Upper lobe of right lung (tissue), 1 donor: ENCODE measurements at regions not wholly inside any gene's neighbourhood (a gene's known extent, or its start where the extent isn't known, plus 50 kb on each side); places are given as distances from the start of the nearest gene placed in this dataset.

Experiments
- ATAC-seq: fragments of 200-7000 bp; cut with Tn5 transposase; one replicate; pipeline ENCODE4 v1.9.1; 2020; ENCODE audit warnings: mild to moderate bottlenecking, moderate library complexity
- DNase-seq: peaks from one replicate; pipeline ENCODE4 v3.0.0-alpha.2; 2020
- H3K27ac ChIP-seq: fragments of 200-600 bp; one replicate; pipeline ENCODE4 v1.8.0; 2022
- H3K27me3 ChIP-seq: fragments of 200-600 bp; one replicate; pipeline ENCODE4 v1.8.0; 2022; ENCODE audit warnings: mild to moderate bottlenecking
- H3K36me3 ChIP-seq: fragments of 200-600 bp; one replicate; pipeline ENCODE4 v1.8.0; 2022
- H3K4me1 ChIP-seq: fragments of 200-600 bp; one replicate; pipeline ENCODE4 v1.8.0; 2022
- H3K4me3 ChIP-seq: fragments of 200-600 bp; one replicate; pipeline ENCODE4 v1.8.0; 2022; ENCODE audit warnings: mild to moderate bottlenecking
- H3K9me3 ChIP-seq: fragments of 200-600 bp; one replicate; pipeline ENCODE4 v1.8.0; 2022
- intact Hi-C: fragments of 100-400 bp; cut with DNase I; formaldehyde crosslinking; loops from one replicate; pipeline ENCODE4 v1.11.0; 2022
- TF ChIP-seq, protein P1 (sequence below): fragments of 200-600 bp; IDR thresholded peaks from one replicate; pipeline ENCODE4 v1.8.0; 2022; ENCODE audit warnings: antibody characterized with exemption
- donor health status: DM: no; HTN: yes; CAD: no; lungs with severe emphysema.

DNA sequence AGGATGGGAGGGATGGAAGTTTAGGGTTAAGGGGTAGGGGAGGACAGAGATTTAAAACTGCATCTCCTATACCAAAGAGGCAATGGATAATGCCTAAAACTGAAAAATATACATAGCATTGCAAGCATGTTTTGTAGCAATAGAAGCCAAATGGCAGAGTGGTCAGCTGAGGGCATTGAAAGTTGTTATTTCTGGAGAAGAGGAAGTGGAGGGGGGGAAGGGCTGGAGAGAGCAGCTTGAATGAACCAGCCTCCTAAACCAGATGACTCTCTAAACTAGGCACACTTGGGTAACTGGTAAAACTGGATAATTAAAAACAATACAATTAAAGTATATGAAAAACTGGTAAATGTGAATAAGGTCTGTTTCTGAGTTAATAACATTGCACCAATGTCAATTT lies 70.3 kb upstream of the TP53I11 start:
- Histone ChIP-seq H3K36me3 (no peaks in the 10 kb centered on the region), H3K27ac (peak overlapping the region; percentile 44), H3K4me1 (peaks cover 20% of the 10 kb centered on the region), H3K9me3 (no peaks in the 10 kb centered on the region), H3K4me3 (no peak overlapping the region), H3K27me3 (no peaks in the 10 kb centered on the region)
- no peak for DNase-seq
- intact Hi-C loops = no loop called here
- peak; percentile 56 for ATAC-seq
- TF ChIP-seq, protein P1, sequence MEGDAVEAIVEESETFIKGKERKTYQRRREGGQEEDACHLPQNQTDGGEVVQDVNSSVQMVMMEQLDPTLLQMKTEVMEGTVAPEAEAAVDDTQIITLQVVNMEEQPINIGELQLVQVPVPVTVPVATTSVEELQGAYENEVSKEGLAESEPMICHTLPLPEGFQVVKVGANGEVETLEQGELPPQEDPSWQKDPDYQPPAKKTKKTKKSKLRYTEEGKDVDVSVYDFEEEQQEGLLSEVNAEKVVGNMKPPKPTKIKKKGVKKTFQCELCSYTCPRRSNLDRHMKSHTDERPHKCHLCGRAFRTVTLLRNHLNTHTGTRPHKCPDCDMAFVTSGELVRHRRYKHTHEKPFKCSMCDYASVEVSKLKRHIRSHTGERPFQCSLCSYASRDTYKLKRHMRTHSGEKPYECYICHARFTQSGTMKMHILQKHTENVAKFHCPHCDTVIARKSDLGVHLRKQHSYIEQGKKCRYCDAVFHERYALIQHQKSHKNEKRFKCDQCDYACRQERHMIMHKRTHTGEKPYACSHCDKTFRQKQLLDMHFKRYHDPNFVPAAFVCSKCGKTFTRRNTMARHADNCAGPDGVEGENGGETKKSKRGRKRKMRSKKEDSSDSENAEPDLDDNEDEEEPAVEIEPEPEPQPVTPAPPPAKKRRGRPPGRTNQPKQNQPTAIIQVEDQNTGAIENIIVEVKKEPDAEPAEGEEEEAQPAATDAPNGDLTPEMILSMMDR = no peak

DNA sequence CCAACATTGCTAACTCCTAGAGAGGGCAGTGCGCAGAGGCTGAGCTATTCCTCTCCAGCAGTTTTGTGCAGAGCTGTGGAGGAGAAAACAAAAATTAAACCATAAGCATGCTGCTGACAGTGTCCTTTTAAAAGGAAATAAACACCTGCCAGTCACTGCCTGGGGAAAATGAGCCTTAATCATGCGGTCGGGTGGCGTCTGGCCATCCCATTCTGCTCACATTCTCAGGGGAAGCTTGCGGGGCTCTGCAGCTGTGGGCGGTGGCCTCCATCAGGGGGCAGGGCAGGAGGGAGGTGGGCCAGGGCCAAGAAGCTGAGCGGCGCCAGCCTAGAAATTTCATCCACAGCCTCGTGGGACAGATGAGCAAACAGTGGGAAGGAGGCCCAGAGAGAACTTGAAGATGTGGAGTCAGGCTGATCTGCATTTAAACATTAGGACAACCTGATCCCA lies 71.0 kb upstream of the TP53I11 start:
- TF ChIP-seq, protein P1 = no peak
- no peaks in the 10 kb centered on the region for H3K27me3 ChIP-seq
- DNase-seq (peak; percentile 76), ATAC-seq (peak; percentile 66)
- H3K9me3 ChIP-seq = no peaks in the 10 kb centered on the region
- peaks cover 20% of the 10 kb centered on the region for H3K4me1 ChIP-seq
- H3K27ac ChIP-seq = peak overlapping the region; percentile 61
- H3K4me3 ChIP-seq = no peak overlapping the region
- intact Hi-C loops = no loop called here
- no peaks in the 10 kb centered on the region for H3K36me3 ChIP-seq

DNA sequence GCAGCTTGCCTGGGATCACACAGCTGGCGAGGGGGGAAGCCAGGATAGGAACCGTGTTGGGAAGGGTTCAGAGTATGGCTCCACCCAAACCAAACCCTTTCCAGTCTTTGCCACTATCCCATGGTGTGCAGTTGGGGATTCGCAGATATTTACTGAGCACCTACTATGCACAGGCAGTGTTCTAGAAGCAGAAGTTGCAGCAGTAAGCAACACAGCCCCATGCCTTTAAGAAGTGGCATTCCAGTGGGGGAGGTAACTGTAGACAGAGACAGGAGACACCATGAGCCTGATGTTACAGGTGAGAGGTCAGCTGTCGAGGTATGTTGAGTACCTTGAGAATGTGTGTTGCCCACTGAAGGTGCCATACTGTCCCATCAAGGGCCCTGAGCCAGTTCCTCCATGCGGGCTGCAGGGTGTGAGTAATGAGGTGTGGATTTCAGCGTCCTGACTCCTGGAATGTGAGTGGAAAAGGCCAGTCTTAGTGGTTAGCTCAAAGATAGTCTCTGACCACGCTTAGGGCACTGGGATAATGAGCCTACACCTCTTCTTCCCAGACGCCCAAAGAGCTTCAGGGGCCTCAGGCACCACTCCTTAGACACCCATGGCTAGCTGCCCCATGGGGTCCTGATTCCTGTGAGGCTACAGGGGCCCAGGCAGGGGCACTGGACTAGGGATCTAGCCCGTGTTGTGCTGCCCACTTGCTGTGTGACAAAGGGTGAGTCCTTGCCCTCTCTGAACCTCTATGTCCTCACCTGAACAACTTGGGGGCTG lies 71.8 kb upstream of the TP53I11 start:
- intact Hi-C loops = no loop called here
- TF ChIP-seq, protein P1 = no peak
- ATAC-seq (peak; percentile 21), DNase-seq (no peak)
- Histone ChIP-seq H3K9me3 (no peaks in the 10 kb centered on the region), H3K4me1 (peaks cover 20% of the 10 kb centered on the region), H3K36me3 (no peaks in the 10 kb centered on the region), H3K4me3 (no peak overlapping the region), H3K27ac (peak overlapping the region; percentile 61), H3K27me3 (no peaks in the 10 kb centered on the region)

DNA sequence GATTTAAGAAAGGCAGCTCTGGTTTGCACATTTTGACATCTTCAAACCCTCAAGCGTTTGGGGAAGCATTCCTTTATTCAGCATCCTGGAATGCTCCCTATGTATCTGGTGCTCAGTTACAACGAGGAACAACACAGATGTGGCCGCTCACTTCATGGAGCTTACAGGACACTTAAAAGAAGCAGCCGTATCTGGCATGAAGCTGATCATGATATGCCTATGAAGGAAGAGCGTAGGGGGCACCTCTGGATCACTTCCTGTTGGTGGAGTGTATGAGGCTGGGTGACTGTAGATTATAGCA lies 72.3 kb upstream of the TP53I11 start:
- ATAC-seq (no peak), DNase-seq (no peak)
- H3K27ac ChIP-seq = no peak overlapping the region
- peaks cover 20% of the 10 kb centered on the region for H3K4me1 ChIP-seq
- TF ChIP-seq, protein P1 = no peak
- no peaks in the 10 kb centered on the region for H3K9me3 ChIP-seq
- no peak overlapping the region for H3K4me3 ChIP-seq
- intact Hi-C loops = no loop called here
- H3K36me3 ChIP-seq = no peaks in the 10 kb centered on the region
- H3K27me3 ChIP-seq = no peaks in the 10 kb centered on the region

DNA sequence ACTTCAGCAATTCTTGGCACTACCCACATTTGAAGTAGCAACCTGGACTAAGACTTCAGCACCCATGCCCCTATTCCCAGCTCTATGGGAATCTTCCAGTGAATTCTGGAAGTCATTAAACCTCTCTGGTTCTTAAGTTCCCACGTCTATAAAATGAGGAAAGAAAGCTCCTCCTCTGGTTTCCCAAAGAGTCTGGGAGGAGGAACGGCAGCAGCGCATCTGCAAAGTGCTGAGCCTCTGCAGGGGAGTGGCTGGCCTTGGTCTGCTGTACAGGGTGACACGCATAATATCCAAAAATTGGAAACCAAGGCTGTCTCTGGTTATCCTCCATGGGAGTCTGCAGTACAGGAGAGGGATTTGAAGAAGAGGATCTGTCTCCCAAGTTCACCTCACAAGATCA lies 73.6 kb upstream of the TP53I11 start:
- Histone ChIP-seq H3K4me1 (peaks cover 20% of the 10 kb centered on the region), H3K27me3 (no peaks in the 10 kb centered on the region), H3K36me3 (no peaks in the 10 kb centered on the region), H3K9me3 (no peaks in the 10 kb centered on the region), H3K4me3 (no peak overlapping the region), H3K27ac (no peak overlapping the region)
- no peak for ATAC-seq
- TF ChIP-seq, protein P1 = no peak
- intact Hi-C loops = no loop called here
- DNase-seq = no peak
